H1 (cell line): ENCODE measurements at regions not wholly inside any gene's neighbourhood (a gene's known extent, or its start where the extent isn't known, plus 50 kb on each side); places are given as distances from the start of the nearest gene placed in this dataset.

Experiments
- ATF2 ChIP-seq: IDR thresholded peaks from 2 replicates; pipeline ENCODE4 v1.6.1; 2012; ENCODE audit warnings: low read length, inconsistent platforms
- GTF2F1 ChIP-seq: IDR thresholded peaks from 2 replicates; pipeline ENCODE4 v1.6.1; 2012; ENCODE audit warnings: low read depth, low read length, improper control_type of control experiment, borderline replicate concordance
- HDAC6 ChIP-seq: IDR thresholded peaks from one replicate; pipeline ENCODE4 v1.7.1; 2012; ENCODE audit warnings: low read depth, mild to moderate bottlenecking, inconsistent platforms, low read length, moderate library complexity
- RAD21 ChIP-seq, 2 experiments: IDR thresholded peaks in 1 of 2; conservative IDR thresholded peaks in 1 of 2; 2 replicates each; pipeline ENCODE4 v1.6.1; 2011; ENCODE audit warnings: low read depth in 2 of 2, low read length in 2 of 2, improper control_type of control experiment in 1 of 2, inconsistent platforms in 1 of 2, mild to moderate bottlenecking in 1 of 2, moderate library complexity in 1 of 2
- SIRT6 ChIP-seq: IDR thresholded peaks from one replicate; pipeline ENCODE4 v1.7.1; 2012; ENCODE audit warnings: low read length, inconsistent platforms

GRCh38 chr5:40306869-40307487 lies 372.7 kb upstream of the PTGER4 start (continued):
- TF ChIP-seq ATF2 (no peak), HDAC6 (no peak), SIRT6 (no peak), RAD21 (IDR thresholded peaks at IDR 0.05 in 1 of 2, conservative IDR thresholded peaks at IDR 0.05 in 1 of 2; ENCODE audit: low read depth in 2 of 2, low read length in 2 of 2) (no peak), GTF2F1 (no peak)
